Breast epithelium (tissue), 4 donors: ENCODE measurements at regions not wholly inside any gene's neighbourhood (a gene's known extent, or its start where the extent isn't known, plus 50 kb on each side); places are given as distances from the start of the nearest gene placed in this dataset.
"Not testable (repeated sequence)": the region's sequence is repeated elsewhere in the genome, so short reads cannot be mapped to it uniquely, and the experiment has no call there.

Experiments used
- DNase-seq, 2 donors: peaks; one replicate each; pipeline ENCODE4 v3.0.0-alpha.2; 2019; ENCODE audit warnings: low spot score in 2 of 2
- H3K27ac ChIP-seq, 2 donors: fragments of 200-600 bp; sonication (generic) in 1 of 2; one replicate each; pipeline ENCODE4 v1.5.1; 2016 to 2019; ENCODE audit warnings: mild to moderate bottlenecking in 1 of 2
- H3K27me3 ChIP-seq, 2 donors: fragments of 200-600 bp; sonication (generic) in 1 of 2; one replicate each; pipeline versions ENCODE4 v1.5.1 to v1.6.0; 2017 to 2019; ENCODE audit warnings: control low read depth in 1 of 2, mild to moderate bottlenecking in 1 of 2
- H3K36me3 ChIP-seq: fragments of 200-600 bp; one replicate; pipeline ENCODE4 v1.5.1; 2019
- H3K4me1 ChIP-seq, 2 donors: fragments of 200-600 bp; sonication (generic); one replicate each; pipeline ENCODE4 v1.5.1; 2016 to 2019; ENCODE audit warnings: control low read depth in 1 of 2
- H3K4me3 ChIP-seq, 3 donors: fragments of 200-600 bp; sonication (generic); 1 replicate in 2 of 3; 2 replicates in 1 of 3; pipeline ENCODE4 v1.5.1; 2016 to 2019; ENCODE audit warnings: mild to moderate bottlenecking in 3 of 3, moderate library complexity in 2 of 3
- H3K9me3 ChIP-seq, 2 donors: fragments of 200-600 bp; sonication (generic) in 1 of 2; one replicate each; pipeline ENCODE4 v1.5.1; 2016 to 2019; ENCODE audit warnings: control low read depth in 1 of 2
- POLR2A ChIP-seq: fragments of 450-650 bp; IDR thresholded peaks from one replicate; pipeline ENCODE4 v1.6.1; 2016; ENCODE audit warnings: antibody characterized with exemption, mild to moderate bottlenecking, moderate library complexity
- POLR2AphosphoS5 ChIP-seq, 3 donors: sonication (generic); formaldehyde crosslinking; IDR thresholded peaks; one replicate each; pipeline ENCODE4 v1.6.1; 2017; ENCODE audit warnings: antibody characterized with exemption in 3 of 3
- intact Hi-C: fragments of 100-400 bp; cut with DNase I; formaldehyde crosslinking; loops from one replicate; pipeline ENCODE4 v1.15.1; 2023; ENCODE audit warnings: low total_unique reads
- TF ChIP-seq, protein P1 (sequence below), 3 donors: fragments of 450-650 bp; IDR thresholded peaks; one replicate each; pipeline ENCODE4 v1.5.1; 2016 to 2017; ENCODE audit warnings: antibody characterized with exemption in 3 of 3, mild to moderate bottlenecking in 3 of 3, moderate library complexity in 3 of 3

DNA sequence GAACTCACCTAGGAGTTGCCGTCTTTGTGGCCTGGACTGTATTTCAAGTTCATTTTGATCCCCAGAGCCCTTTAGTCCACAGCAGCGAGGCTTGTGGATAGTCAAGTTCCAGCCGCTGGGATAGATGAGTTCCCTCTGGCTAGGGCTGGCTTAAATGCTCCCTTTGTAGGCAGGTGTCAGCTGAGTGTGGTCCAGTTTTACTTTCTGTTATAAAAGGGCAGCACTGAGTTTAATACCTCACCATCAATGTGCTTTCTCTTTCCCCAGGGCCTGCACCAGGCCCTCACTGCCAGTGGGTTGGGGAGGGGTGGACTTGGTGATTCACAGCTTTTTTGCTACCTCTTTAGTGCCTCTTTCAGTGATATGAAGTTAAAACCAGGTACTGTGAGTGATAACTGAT lies 188.2 kb downstream of the SLCO4C1 start:
- no peak for TF ChIP-seq POLR2A
- TF ChIP-seq, protein P1, sequence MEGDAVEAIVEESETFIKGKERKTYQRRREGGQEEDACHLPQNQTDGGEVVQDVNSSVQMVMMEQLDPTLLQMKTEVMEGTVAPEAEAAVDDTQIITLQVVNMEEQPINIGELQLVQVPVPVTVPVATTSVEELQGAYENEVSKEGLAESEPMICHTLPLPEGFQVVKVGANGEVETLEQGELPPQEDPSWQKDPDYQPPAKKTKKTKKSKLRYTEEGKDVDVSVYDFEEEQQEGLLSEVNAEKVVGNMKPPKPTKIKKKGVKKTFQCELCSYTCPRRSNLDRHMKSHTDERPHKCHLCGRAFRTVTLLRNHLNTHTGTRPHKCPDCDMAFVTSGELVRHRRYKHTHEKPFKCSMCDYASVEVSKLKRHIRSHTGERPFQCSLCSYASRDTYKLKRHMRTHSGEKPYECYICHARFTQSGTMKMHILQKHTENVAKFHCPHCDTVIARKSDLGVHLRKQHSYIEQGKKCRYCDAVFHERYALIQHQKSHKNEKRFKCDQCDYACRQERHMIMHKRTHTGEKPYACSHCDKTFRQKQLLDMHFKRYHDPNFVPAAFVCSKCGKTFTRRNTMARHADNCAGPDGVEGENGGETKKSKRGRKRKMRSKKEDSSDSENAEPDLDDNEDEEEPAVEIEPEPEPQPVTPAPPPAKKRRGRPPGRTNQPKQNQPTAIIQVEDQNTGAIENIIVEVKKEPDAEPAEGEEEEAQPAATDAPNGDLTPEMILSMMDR (IDR thresholded peaks at IDR 0.05), result no peak
- TF ChIP-seq POLR2AphosphoS5 (IDR thresholded peaks at IDR 0.05), result no peak
- Histone ChIP-seq H3K4me1 (no peaks in the 10 kb centered on the region), H3K27me3 (no peaks in the 10 kb centered on the region), H3K4me3 (no peak overlapping the region), H3K9me3 (no peaks in the 10 kb centered on the region), H3K27ac (no peak overlapping the region), H3K36me3 (no peaks in the 10 kb centered on the region)
- no peak for DNase-seq
- intact Hi-C loops, result no loop called here

GRCh38 chr5:102106599-102106998 lies 189.5 kb downstream of the SLCO4C1 start:
- H3K4me3 ChIP-seq, result no peak overlapping the region
- no peaks in the 10 kb centered on the region for H3K4me1 ChIP-seq
- H3K27me3 ChIP-seq, result no peaks in the 10 kb centered on the region
- intact Hi-C loops, result no loop called here
- no peak overlapping the region for H3K27ac ChIP-seq
- H3K9me3 ChIP-seq, result no peaks in the 10 kb centered on the region
- TF ChIP-seq, protein P1 (IDR thresholded peaks at IDR 0.05), result no peak
- TF ChIP-seq POLR2A (no peak), POLR2AphosphoS5 (IDR thresholded peaks at IDR 0.05) (no peak)
- no peaks in the 10 kb centered on the region for H3K36me3 ChIP-seq
- no peak for DNase-seq

GRCh38 chr5:102099766-102100331 lies 196.2 kb downstream of the SLCO4C1 start:
- Histone ChIP-seq H3K4me3 (no peak overlapping the region), H3K4me1 (no peaks in the 10 kb centered on the region), H3K9me3 (no peaks in the 10 kb centered on the region), H3K27me3 (no peaks in the 10 kb centered on the region), H3K27ac (no peak overlapping the region), H3K36me3 (no peaks in the 10 kb centered on the region)
- DNase-seq, result no peak
- TF ChIP-seq, protein P1 (IDR thresholded peaks at IDR 0.05), result no peak
- TF ChIP-seq POLR2AphosphoS5 (IDR thresholded peaks at IDR 0.05) (no peak), POLR2A (no peak)
- intact Hi-C loops, result no loop called here

DNA sequence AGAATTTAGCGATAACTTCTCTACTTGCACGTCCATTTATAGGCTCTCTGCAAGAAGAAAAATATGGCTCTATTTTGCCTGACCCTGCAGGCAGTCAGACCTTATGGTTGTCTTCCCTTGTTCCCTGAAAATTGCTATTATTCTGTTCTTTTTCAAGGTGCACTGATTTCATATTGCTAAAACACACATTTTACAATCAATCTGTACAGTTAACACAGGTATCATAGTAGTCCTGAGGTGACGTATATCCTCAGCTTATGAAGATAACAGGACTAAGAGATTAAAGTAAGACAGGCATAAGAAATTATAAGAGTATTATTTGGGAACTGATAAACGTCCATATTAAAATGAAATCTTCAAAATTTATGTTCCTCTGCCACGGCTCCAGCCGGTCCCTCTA lies 197.0 kb downstream of the SLCO4C1 start:
- H3K4me1 ChIP-seq, H3K27me3 ChIP-seq, H3K9me3 ChIP-seq, DNase-seq, H3K27ac ChIP-seq, intact Hi-C loops, H3K36me3 ChIP-seq, H3K4me3 ChIP-seq: not testable (repeated sequence)

DNA sequence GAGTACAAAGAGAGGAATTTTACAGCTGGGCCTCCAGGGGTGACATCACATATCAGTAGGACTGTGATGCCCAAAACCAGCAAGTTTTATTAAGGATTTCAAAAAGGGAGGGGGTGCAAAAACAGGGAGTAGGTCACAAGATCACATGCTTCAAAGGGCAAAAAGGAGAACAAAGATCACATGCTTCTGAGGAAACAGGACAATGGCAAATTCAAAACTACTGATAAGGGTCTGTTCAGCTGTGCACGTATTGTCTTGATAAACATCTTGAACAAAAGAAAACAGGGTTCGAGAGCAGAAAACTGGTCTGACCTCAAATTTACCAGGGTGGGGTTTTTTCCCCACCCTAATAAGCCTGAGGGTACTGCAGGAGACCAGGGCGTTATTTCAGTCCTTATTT lies 197.5 kb downstream of the SLCO4C1 start:
- intact Hi-C loops, H3K4me1 ChIP-seq, H3K27ac ChIP-seq, DNase-seq, H3K4me3 ChIP-seq, H3K9me3 ChIP-seq, H3K27me3 ChIP-seq, H3K36me3 ChIP-seq: not testable (repeated sequence)

DNA sequence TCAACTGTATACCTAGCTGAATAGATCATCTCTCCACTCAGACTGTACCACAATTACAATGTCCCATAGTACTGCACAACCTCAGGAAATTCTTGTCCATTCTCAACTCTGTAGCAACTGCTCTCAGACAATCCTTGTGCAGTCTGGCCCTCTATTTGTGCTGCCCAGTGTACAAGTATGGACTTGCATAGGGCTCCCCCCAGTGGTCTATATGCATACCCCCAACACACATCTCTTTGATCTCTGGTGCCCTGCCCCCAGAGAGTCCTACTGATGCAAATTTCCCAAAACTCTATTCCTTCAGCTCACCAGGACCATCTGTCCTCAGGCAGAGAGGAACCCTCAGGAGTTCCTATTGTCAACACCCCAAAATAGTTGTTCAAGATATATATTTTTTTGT lies 205.3 kb downstream of the SLCO4C1 start:
- Histone ChIP-seq H3K27ac (no peak overlapping the region), H3K4me3 (no peak overlapping the region), H3K9me3 (no peaks in the 10 kb centered on the region), H3K36me3 (no peaks in the 10 kb centered on the region), H3K27me3 (no peaks in the 10 kb centered on the region), H3K4me1 (no peaks in the 10 kb centered on the region)
- TF ChIP-seq, protein P1 (IDR thresholded peaks at IDR 0.05), result no peak
- TF ChIP-seq POLR2AphosphoS5 (IDR thresholded peaks at IDR 0.05), result no peak
- TF ChIP-seq POLR2A, result no peak
- DNase-seq, result no peak
- intact Hi-C loops, result no loop called here
